A549 (cell line): ENCODE measurements at regions not wholly inside any gene's neighbourhood (a gene's known extent, or its start where the extent isn't known, plus 50 kb on each side); places are given as distances from the start of the nearest gene placed in this dataset.

Experiments
- ATAC-seq, 2 experiments: fragments of 200-7000 bp in 1 of 2; fragments of >200 bp in 1 of 2; cut with Nextera tagmentation in 1 of 2; cut with Tn5 transposase in 1 of 2; 3 replicates each; pipeline versions ENCODE4 v1.8.0 to v1.9.1; 2018 to 2020; ENCODE audit warnings: mild to moderate bottlenecking in 1 of 2, moderate library complexity in 1 of 2
- CTCF ChIA-PET: fragments of 300-600 bp; sonication (Branson Sonifier 250); formaldehyde crosslinking; extraction: SDS; loops from one replicate; lab custom pipeline; 2021; ENCODE audit warnings: antibody characterized with exemption, inconsistent platforms; lab: Yijun Ruan, JAX
- POLR2A ChIA-PET: fragments of 350-600 bp; formaldehyde crosslinking; extraction: SDS; loops from one replicate; lab custom pipeline; 2021; ENCODE audit warnings: antibody characterized with exemption, inconsistent platforms; lab: Yijun Ruan, JAX
- DNase-seq, 2 experiments: peaks; one replicate each; pipeline versions ENCODE4 v3.0.0 to v3.0.0-alpha.2; 2011 to 2016; ENCODE audit warnings: low read depth in 1 of 2, low spot score in 1 of 2
- FAIRE-seq: peaks from 2 replicates; lab custom pipeline; 2011; peaks lifted over from hg19 to GRCh38; lab: Jason Lieb, UNC
- H3K27ac ChIP-seq, 2 experiments: fragments of >200 bp; sonication (Bioruptor Twin); formaldehyde crosslinking; 3 replicates each; pipeline ENCODE4 v1.5.1; 2016 to 2017
- H3K4me1 ChIP-seq: fragments of >200 bp; sonication (Bioruptor Twin); formaldehyde crosslinking; 3 replicates; pipeline ENCODE4 v1.6.1; 2016
- H3K4me2 ChIP-seq: fragments of >200 bp; sonication (Bioruptor Twin); formaldehyde crosslinking; 3 replicates; pipeline ENCODE4 v1.6.1; 2016
- H3K4me3 ChIP-seq: fragments of >200 bp; sonication (Bioruptor Twin); formaldehyde crosslinking; 3 replicates; pipeline ENCODE4 v1.5.1; 2016
- H3K9me3 ChIP-seq: fragments of >200 bp; sonication (Bioruptor Twin); formaldehyde crosslinking; 3 replicates; pipeline ENCODE4 v1.6.1; 2016
- BHLHE40 ChIP-seq: IDR thresholded peaks from 2 replicates; pipeline ENCODE4 v1.6.1; 2012; ENCODE audit warnings: low read depth, low read length, inconsistent platforms
- CEBPB ChIP-seq, 2 experiments: fragments of >200 bp in 1 of 2; sonication (Bioruptor Twin) in 1 of 2; formaldehyde crosslinking in 1 of 2; IDR thresholded peaks; 2 replicates each; pipeline ENCODE4 v1.6.1; 2012 to 2016
- CHD2 ChIP-seq: fragments of 150-350 bp; IDR thresholded peaks from 2 replicates; pipeline ENCODE4 v1.6.1; 2014; ENCODE audit warnings: low read length; ENCODE audit not compliant: partially characterized antibody
- EHF ChIP-seq: fragments of 250-450 bp; sonication (Bioruptor Pico); IDR thresholded peaks from 2 replicates; pipeline ENCODE4 v1.5.0; 2020; ENCODE audit warnings: mild to moderate bottlenecking
- GATA3 ChIP-seq: IDR thresholded peaks from 2 replicates; pipeline ENCODE4 v1.6.1; 2012; ENCODE audit warnings: borderline replicate concordance
- HDAC2 ChIP-seq: fragments of 200-600 bp; sonication (generic); IDR thresholded peaks from 2 replicates; pipeline ENCODE4 v1.6.1; 2016
- HOXA7 ChIP-seq: fragments of 250-450 bp; sonication (Bioruptor Pico); IDR thresholded peaks from 2 replicates; pipeline ENCODE4 v1.5.0; 2020; ENCODE audit warnings: mild to moderate bottlenecking, moderate library complexity
- HOXB13 ChIP-seq: fragments of 250-450 bp; sonication (Bioruptor Pico); IDR thresholded peaks from 2 replicates; pipeline ENCODE4 v1.5.0; 2020; ENCODE audit warnings: low read depth, mild to moderate bottlenecking, moderate library complexity
- HOXB5 ChIP-seq: fragments of 250-450 bp; sonication (Bioruptor Pico); IDR thresholded peaks from 2 replicates; pipeline ENCODE4 v1.5.0; 2020; ENCODE audit warnings: mild to moderate bottlenecking, moderate library complexity
- JUNB ChIP-seq: fragments of >200 bp; sonication (Bioruptor Twin); formaldehyde crosslinking; IDR thresholded peaks from 2 replicates; pipeline ENCODE4 v1.6.1; 2016
- MAFK ChIP-seq: fragments of 450-650 bp; IDR thresholded peaks from 2 replicates; pipeline ENCODE4 v1.6.1; 2014; ENCODE audit not compliant: partially characterized antibody
- MAX ChIP-seq: IDR thresholded peaks from 2 replicates; pipeline ENCODE4 v1.6.1; 2012
- MYC ChIP-seq: IDR thresholded peaks from 2 replicates; pipeline ENCODE4 v1.6.1; 2012; ENCODE audit warnings: mild to moderate bottlenecking, inconsistent platforms, low read length, improper control_type of control experiment, borderline replicate concordance
- NFE2L2 ChIP-seq: fragments of 150-350 bp; conservative IDR thresholded peaks from 2 replicates; pipeline ENCODE4 v1.6.1; 2014; ENCODE audit warnings: low read length
- PHF8 ChIP-seq: fragments of 200-600 bp; sonication (generic); IDR thresholded peaks from 2 replicates; pipeline ENCODE4 v1.6.1; 2016; ENCODE audit warnings: low read depth, mild to moderate bottlenecking, antibody characterized with exemption, moderate library complexity, borderline replicate concordance
- RAD21 ChIP-seq, 2 experiments: fragments of >200 bp in 1 of 2; sonication (Bioruptor Twin) in 1 of 2; formaldehyde crosslinking in 1 of 2; IDR thresholded peaks in 1 of 2; conservative IDR thresholded peaks in 1 of 2; 2 replicates in 1 of 2; 3 replicates in 1 of 2; pipeline ENCODE4 v1.6.1; 2012 to 2018; ENCODE audit warnings: inconsistent platforms in 1 of 2
- RARB ChIP-seq: fragments of 250-450 bp; sonication (Bioruptor Pico); IDR thresholded peaks from 2 replicates; pipeline ENCODE4 v1.8.0; 2021; ENCODE audit warnings: mild to moderate bottlenecking, moderate library complexity
- RNF2 ChIP-seq: fragments of 200-600 bp; sonication (generic); IDR thresholded peaks from 2 replicates; pipeline ENCODE4 v1.6.1; 2016; ENCODE audit warnings: low read depth, mild to moderate bottlenecking, antibody characterized with exemption, moderate library complexity, borderline replicate concordance
- SMC3 ChIP-seq: fragments of >200 bp; sonication (Bioruptor Twin); formaldehyde crosslinking; IDR thresholded peaks from 3 replicates; pipeline ENCODE4 v1.6.1; 2018; ENCODE audit warnings: inconsistent platforms
- ZC3H11A ChIP-seq: fragments of 450-650 bp; IDR thresholded peaks from 2 replicates; pipeline ENCODE4 v1.6.1; 2014; ENCODE audit warnings: antibody characterized with exemption, mild to moderate bottlenecking
- ZFP36 ChIP-seq: fragments of 450-650 bp; IDR thresholded peaks from 2 replicates; pipeline ENCODE4 v1.6.1; 2014; ENCODE audit warnings: borderline replicate concordance; ENCODE audit not compliant: partially characterized antibody
- ZNF302 ChIP-seq: fragments of 250-450 bp; sonication (Bioruptor Pico); IDR thresholded peaks from 2 replicates; pipeline ENCODE4 v1.9.0; 2021; ENCODE audit warnings: inconsistent platforms, mild to moderate bottlenecking, moderate library complexity
- WGBS: methylation state at CpG from one replicate; pipeline ENCODE4 v1.1.6; 2017; ENCODE audit errors: missing lambda C conversion rate; 5-methylcytosine and 5-hydroxymethylcytosine counted together
- TF ChIP-seq, protein P1 (sequence below): fragments of 250-450 bp; sonication (Bioruptor Pico); IDR thresholded peaks from 2 replicates; pipeline ENCODE4 v1.5.0; 2021; ENCODE audit warnings: mild to moderate bottlenecking, moderate library complexity, borderline replicate concordance
- TF ChIP-seq, protein P2 (sequence below): IDR thresholded peaks from 2 replicates; pipeline ENCODE4 v1.6.1; 2012
- TF ChIP-seq, protein P3 (sequence below): IDR thresholded peaks from 2 replicates; pipeline ENCODE4 v1.6.1; 2012; ENCODE audit warnings: low read depth, borderline replicate concordance

DNA sequence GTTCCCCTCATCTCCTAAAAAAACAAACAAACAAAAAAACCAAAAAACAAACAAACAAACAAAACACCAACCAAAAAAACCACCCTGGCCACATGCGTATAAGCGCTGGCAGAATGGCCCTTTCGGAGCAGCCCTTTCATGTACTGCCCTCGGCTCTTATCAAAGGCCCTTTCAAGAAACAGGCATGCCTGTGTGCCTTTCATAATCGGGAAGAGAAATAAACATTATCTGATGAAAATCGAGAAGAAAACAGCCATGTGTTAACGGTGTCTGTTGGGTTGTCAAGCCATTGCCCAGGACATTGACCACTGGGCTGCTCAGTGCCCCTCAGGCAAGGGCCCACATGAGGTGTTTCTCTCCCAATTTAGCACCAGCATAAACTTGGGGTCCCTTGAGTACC is 68.3 kb downstream of the PJA1 start:
- no peak for FAIRE-seq
- 77% methylated on average over 7 of the region's 7 CpGs for WGBS
- TF ChIP-seq ZFP36, result no peak
- no peak for TF ChIP-seq RNF2
- TF ChIP-seq, protein P1, sequence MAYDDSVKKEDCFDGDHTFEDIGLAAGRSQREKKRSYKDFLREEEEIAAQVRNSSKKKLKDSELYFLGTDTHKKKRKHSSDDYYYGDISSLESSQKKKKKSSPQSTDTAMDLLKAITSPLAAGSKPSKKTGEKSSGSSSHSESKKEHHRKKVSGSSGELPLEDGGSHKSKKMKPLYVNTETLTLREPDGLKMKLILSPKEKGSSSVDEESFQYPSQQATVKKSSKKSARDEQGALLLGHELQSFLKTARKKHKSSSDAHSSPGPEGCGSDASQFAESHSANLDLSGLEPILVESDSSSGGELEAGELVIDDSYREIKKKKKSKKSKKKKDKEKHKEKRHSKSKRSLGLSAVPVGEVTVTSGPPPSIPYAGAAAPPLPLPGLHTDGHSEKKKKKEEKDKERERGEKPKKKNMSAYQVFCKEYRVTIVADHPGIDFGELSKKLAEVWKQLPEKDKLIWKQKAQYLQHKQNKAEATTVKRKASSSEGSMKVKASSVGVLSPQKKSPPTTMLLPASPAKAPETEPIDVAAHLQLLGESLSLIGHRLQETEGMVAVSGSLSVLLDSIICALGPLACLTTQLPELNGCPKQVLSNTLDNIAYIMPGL, result no peak
- TF ChIP-seq HDAC2, result no peak
- TF ChIP-seq BHLHE40, result no peak
- TF ChIP-seq, protein P2, sequence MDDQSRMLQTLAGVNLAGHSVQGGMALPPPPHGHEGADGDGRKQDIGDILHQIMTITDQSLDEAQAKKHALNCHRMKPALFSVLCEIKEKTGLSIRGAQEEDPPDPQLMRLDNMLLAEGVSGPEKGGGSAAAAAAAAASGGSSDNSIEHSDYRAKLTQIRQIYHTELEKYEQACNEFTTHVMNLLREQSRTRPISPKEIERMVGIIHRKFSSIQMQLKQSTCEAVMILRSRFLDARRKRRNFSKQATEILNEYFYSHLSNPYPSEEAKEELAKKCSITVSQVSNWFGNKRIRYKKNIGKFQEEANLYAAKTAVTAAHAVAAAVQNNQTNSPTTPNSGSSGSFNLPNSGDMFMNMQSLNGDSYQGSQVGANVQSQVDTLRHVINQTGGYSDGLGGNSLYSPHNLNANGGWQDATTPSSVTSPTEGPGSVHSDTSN, result no peak
- TF ChIP-seq HOXA7, result no peak
- no peak for TF ChIP-seq HOXB5 (CRISPR knock-in tag)
- no peak for TF ChIP-seq EHF
- no peak for TF ChIP-seq MAX
- TF ChIP-seq, protein P3, sequence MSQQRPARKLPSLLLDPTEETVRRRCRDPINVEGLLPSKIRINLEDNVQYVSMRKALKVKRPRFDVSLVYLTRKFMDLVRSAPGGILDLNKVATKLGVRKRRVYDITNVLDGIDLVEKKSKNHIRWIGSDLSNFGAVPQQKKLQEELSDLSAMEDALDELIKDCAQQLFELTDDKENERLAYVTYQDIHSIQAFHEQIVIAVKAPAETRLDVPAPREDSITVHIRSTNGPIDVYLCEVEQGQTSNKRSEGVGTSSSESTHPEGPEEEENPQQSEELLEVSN, result no peak
- TF ChIP-seq MAFK, result no peak
- TF ChIP-seq CEBPB (IDR thresholded peaks at IDR 0.05), result no peak
- no peak for TF ChIP-seq ZC3H11A
- no peak for TF ChIP-seq CHD2
- TF ChIP-seq GATA3, result no peak
- no peaks in the 10 kb centered on the region for H3K9me3 ChIP-seq
- no peak overlapping the region for H3K27ac ChIP-seq
- no peaks in the 10 kb centered on the region for H3K4me1 ChIP-seq
- no peak for DNase-seq
- H3K4me3 ChIP-seq, result no peak overlapping the region
- H3K4me2 ChIP-seq, result no peak overlapping the region
- ChIA-PET POLR2A (no interaction called here), CTCF (no interaction called here)
- ATAC-seq, result no peak

DNA sequence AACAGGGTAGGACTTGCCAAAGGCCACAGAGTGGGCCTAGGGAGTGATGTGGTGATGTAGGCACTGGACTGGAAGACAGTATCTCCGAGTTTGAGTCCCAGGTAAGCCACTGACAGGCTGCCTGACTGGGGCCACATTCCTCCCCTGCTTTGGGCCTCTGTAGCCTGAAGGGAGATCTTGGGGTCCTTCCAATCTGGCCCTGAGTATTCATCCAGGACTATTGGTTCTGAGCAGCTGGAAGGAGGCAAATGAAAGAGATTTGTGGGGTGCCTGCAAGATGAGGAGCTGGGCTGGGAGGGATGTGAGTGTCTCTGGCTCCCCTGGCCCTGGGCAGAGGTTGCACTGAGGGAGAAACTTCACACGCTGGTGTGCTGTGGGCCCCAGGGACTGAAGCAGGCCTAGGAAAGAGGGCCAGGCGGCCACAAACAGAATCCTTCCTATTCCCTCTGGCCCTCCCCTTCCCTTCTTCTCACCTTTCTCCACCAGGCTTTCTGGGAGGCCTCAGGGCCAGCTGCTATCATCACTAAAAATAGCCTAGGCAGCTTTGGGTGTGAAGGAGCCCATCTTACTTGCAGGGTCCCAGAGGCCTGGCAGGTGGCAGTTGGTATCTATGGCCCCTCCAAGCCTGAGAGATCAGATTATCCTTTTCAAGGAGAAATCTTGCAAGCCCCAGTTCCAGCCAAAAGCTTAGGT is 70.1 kb downstream of the PJA1 start:
- POLR2A ChIA-PET, result no interaction called here
- no peak for FAIRE-seq

More for the DNA sequence above, 70.1 kb downstream of the PJA1 start:
- Histone ChIP-seq H3K9me3 (no peaks in the 10 kb centered on the region), H3K27ac (no peak overlapping the region)
- TF ChIP-seq RARB (CRISPR knock-in tag) (no peak), GATA3 (no peak), PHF8 (no peak), RAD21 (conservative IDR thresholded peaks at IDR 0.05 in 1 of 2, IDR thresholded peaks at IDR 0.05 in 1 of 2) (no peak), ZC3H11A (no peak), ZNF302 (CRISPR knock-in tag) (no peak), CEBPB (IDR thresholded peaks at IDR 0.05) (no peak), HOXB13 (CRISPR knock-in tag) (no peak), ZFP36 (no peak), JUNB (no peak), SMC3 (no peak), MYC (no peak), NFE2L2 (no peak)
- TF ChIP-seq, all 56 proteins: peak for 0
- DNase-seq (no peak), ATAC-seq (no peak)
- Histone ChIP-seq H3K4me1 (no peaks in the 10 kb centered on the region), H3K4me3 (no peak overlapping the region), H3K4me2 (no peak overlapping the region)
- CTCF ChIA-PET, result interaction anchor here (0.7 to 2.2 kb wide), 7 partner anchors 9 to 188 kb away, joined by 3 to 7 read pairs (median 4); no protein-coding TSS in a partner anchor
- 50% methylated on average over 3 of the region's 3 CpGs for WGBS
